ENCODE measurements at regions not wholly inside any gene's neighbourhood (a gene's known extent, or its start where the extent isn't known, plus 50 kb on each side); places are given as distances from the start of the nearest gene placed in this dataset.

DNA sequence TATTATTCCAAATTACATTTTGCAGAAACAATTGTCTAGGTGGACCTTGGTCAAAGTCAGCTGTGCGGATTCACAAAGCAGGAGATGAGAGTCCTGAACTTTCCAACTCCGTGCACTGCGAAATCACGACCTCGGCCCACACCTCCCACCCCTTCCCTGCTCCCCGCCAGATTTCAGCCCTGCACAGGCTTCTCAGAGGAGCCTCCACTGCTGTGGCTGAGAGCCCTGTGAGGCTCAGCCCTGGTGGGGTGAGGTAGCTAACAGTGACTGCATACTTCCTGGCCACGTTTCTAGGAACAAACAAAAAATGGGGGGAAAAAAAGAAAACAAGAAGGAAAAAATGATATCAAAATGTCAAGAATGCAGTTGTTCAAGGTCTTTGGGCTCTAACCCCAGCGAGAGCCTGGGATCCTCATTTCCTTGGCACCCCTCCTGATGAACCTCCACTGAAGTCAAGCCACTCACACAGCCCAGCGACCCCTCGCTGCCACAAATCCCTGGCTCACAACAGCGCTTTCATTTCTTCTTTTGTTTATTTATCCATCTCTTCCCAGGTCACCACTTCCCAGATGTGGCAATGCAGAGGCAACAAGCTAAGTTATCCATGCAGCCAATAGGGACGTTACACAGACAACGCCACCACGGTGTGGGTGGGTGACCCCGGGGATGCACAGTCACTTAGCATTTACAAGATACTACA is 729.7 kb upstream of the ID2 start:
- no peak for DNase-seq

- no peak for DNase-seq
Observed at GRCh38 chr2:7953195-7953594, 728.7 kb upstream of the ID2 start.

DNA sequence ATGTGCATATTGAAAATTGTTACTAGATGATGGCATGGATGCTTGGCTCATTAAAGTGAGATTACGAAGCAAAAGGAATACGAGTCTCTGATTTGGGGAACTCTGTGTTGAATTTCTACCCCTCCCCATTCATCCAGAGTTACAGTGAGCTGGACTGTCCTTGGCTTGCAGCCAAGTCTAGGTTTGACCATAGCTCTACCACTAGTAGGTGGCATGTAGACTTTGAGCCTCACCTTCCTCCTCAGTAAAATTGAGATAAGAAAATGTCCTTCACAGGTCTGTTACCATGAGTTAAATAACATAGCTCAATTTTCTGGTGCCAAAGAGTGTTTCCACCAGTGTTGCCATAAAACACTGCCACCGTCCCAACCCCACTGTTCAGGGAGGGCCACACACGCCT is 727.6 kb upstream of the ID2 start:
- DNase-seq, result no peak

GRCh38 chr2:7956126-7956689 is 725.6 kb upstream of the ID2 start:
- DNase-seq, result no peak

DNA sequence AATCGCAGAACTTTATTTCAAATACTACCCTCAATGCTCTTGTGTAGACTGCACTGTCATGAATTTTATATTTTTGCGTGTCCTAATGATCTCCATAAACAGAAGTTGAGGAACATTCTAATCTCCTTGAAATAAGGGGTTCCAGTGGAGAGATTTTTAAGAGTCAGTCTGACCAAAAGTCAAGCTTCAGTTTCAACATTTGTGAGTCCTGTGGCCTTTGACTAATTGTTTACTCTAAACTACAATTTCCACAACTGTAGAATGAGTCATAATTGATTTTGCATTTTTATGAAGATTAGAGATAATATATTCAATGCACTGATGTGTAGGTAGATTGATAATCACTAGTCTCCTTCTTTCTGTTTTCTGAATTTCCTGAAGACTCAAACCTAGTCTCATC is 720.3 kb upstream of the ID2 start:
- DNase-seq, result no peak

DNA sequence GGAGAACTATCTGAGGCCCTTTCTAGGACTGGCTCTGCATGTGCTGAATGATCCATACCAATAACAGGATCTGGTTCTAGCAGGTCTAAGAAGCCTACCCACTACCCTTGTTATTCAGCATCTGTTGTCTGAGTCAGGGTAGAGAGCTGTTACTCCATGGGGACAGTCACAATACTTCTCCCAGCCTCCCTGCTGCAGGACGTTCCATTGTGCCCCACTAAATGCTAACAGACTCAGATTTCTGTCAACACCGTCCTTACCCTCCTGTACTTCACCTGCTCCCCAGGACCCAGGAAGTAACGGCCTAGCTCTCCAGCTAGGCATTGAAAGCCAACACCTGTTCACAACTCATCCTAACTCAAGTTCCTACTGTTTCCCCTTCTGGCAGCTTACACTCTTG is 719.7 kb upstream of the ID2 start:
- DNase-seq, result no peak

- no peak for DNase-seq
Observed at GRCh38 chr2:7963787-7964186, 718.1 kb upstream of the ID2 start.

DNA sequence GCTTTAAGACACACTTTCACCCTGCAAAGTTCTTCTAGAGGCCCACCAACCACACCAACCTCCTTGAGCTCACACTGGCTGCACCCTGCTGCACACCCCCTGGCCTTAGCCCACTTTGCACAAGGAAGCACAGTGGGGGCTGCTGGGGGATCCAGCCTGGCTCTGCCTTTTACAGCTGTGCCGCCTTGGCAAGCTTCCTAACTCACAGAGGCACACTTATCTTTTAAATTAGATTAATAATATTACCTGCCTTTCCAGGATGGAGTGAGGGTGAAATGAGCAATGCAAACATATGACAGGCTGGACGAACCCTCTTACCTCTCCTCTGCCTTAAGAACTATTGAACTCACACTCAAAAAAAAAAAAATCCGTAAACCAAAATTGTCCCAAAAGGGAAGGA is 715.8 kb upstream of the ID2 start:
- DNase-seq, result no peak

DNA sequence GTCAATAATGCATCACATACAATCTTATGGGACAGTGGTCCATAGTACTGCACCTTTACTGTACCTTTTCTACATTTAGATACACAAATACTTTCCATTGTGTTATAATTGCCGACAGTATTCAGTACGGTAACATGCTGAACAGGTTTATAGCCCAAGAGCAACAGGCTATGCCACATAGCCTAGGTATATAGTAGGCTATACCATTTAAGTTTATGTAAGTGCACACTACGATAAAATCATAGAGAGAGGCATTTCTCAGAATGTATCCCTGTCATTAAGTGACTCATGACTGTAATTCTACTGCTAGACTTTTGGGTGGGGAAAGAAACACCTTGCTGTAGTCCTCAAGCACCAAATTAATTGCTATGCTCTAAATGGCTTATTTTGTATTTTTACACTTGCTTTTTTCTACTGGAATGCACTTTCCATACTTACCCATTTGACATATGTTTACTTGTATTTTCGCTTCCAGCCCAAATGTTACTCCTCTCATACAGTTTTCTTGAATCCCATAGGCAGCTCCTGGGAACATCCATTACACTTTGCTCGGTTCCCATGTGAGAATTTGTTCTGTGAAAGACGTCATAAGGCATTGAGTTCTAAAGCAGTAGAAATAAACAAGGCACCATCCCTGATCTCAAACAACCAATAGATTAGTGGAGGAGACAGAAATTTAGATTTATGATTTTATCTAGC is 714.0 kb upstream of the ID2 start:
- DNase-seq, result no peak

DNA sequence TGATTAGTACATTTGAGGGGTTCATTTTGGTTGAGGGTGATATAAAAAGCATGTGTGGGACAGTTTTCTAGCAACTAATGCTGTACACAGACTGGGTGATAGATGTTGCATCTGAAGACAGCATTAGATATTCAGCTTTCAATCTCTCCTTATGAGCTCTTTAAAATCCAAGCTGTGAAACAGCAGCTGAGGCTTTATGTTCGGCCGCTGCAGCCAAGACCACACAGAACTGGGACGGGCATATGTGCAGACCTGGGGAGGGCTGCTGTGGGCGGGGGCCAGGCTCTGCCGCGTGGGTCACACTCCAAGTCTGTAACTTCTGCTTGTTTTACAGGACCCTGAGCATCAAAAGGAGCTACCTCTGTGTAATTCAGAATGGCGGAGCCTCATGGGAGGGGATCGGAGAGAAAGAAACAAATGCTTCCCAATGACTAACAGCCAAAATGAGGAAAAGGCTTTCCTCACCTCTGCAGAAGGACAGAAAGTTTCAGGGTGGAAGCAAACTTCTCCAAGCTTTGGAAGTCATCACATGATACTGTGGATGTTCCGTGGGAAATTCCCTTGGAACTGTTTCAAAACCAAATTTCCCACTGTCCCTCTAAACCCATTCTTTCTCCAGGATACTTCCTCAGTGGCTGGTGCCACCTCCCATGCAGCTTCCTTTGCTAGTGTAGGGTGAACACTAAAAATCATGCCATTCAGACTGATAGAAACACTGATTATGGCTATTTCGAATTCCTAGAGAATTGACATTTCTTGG is 711.9 kb upstream of the ID2 start:
- DNase-seq, result no peak

- DNase-seq, result no peak
Observed at GRCh38 chr2:7971248-7971647, 710.6 kb upstream of the ID2 start.

- no peak for DNase-seq
Observed at GRCh38 chr2:7971841-7972240, 710.0 kb upstream of the ID2 start.

- DNase-seq, result no peak
Observed at GRCh38 chr2:7972670-7973069, 709.2 kb upstream of the ID2 start.

- no peak for DNase-seq
Observed at GRCh38 chr2:7973801-7974480, 707.9 kb upstream of the ID2 start.

- no peak for DNase-seq
Observed at GRCh38 chr2:7974936-7975335, 706.9 kb upstream of the ID2 start.

- no peak for DNase-seq
Observed at GRCh38 chr2:7976206-7976605, 705.6 kb upstream of the ID2 start.

DNA sequence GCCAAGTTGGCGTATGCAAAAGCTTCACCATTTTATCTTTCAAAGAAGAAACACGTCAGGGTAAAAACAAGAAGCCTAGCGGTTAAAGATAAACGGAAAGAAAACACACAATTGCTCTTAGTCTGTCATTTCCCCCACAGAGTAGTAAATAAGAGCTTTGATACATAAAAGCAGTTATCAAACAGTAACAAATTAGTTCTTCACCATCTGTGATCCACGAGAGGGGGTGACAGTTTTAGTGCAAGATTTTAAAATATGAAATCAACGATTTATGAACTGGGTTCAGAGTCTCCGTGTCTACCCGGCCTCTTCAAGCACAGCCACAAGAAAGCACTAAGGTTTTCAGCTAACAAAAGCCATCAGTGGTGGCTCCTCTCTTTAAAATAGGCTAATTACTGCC is 703.9 kb upstream of the ID2 start:
- DNase-seq, result no peak

DNA sequence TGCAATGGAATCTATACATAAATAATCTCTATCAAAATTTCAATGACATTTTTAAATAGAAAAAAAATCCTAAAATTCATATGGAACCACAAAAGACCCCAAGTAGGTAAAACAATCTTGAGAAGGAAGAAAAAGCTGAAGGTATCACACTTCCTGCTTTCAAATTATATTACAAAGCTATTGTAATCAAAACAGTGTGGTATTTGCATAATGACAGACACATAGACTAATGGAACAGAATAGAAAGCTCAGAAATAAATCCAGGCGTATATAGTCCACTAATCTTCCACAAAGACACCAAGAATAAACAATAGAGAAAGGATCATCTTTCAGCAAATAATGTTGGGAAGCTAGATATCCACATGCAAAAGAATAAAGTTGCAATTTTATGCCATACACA is 699.8 kb upstream of the ID2 start:
- no peak for DNase-seq

- no peak for DNase-seq
Observed at GRCh38 chr2:7983451-7983850, 698.4 kb upstream of the ID2 start.

- no peak for DNase-seq
Observed at GRCh38 chr2:7983912-7984311, 697.9 kb upstream of the ID2 start.

DNA sequence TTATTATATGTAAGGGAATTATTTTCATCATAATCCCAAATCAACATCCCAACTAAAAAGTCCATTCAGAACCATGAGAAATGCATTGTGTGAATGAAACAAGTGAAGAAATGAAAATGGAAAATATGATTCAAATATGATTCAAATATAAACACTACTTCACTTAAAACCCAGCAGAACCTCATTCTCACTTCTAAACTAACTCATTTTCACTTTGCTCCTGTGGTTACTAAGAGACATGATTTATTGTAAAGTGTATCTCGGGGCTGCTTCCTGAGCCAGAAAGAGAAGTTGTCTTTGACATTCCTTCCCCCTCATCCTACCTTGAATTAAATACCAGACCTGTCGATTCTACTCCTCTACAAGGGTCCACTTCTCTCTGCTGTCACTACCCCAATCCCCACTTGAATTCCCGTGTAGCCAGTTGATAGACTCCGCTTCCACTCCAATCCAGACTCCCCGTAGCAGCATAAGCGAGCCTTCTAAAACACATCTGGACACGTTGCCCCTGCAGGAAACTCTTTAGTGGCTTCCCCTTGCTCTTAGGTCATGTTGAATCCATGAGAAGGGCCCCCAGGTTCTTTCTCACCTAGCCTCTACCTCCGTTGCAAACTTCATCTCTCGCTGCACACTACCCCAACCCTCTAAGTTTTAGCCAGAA is 697.0 kb upstream of the ID2 start:
- DNase-seq, result no peak

GRCh38 chr2:7986431-7986830 is 695.4 kb upstream of the ID2 start:
- no peak for DNase-seq

GRCh38 chr2:7987992-7988391 is 693.9 kb upstream of the ID2 start:
- no peak for DNase-seq
